ENCODE measurements at regions not wholly inside any gene's neighbourhood (a gene's known extent, or its start where the extent isn't known, plus 50 kb on each side); places are given as distances from the start of the nearest gene placed in this dataset.

- H3K4me3 ChIP-seq (ENCODE audit: low read depth, low read length) = no peak overlapping the region
- DNase-seq (ENCODE audit: low read depth) = no peak
- TF ChIP-seq CTCF (IDR thresholded peaks at IDR 0.05; ENCODE audit: control insufficient read depth, extremely low read depth, insufficient read depth) = no peak
Observed at GRCh38 chr1:60600532-60600931, 481.8 kb upstream of the NFIA start.

DNA sequence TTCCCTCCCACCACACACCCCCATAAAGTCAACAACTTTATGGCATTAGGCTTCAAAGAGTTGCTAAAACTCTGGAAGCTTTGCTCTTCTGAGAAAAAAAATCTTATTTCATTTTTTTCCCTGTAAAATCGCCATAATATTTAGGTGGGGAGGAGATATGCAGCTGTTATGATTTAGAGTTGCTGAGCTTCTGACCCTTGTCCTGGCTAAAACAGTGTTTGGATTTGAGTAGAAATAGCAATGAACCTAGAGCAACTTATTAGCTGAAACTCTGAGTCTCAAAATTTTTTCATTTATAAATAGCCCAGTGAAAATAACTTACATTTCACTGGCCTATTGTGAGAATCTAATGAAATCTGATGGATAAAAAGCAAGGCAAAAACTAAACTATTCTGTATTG lies 482.8 kb upstream of the NFIA start:
- H3K4me3 ChIP-seq (ENCODE audit: low read depth, low read length) = no peak overlapping the region
- no peak for DNase-seq (ENCODE audit: low read depth)
- TF ChIP-seq CTCF (IDR thresholded peaks at IDR 0.05; ENCODE audit: control insufficient read depth, extremely low read depth, insufficient read depth) = no peak

DNA sequence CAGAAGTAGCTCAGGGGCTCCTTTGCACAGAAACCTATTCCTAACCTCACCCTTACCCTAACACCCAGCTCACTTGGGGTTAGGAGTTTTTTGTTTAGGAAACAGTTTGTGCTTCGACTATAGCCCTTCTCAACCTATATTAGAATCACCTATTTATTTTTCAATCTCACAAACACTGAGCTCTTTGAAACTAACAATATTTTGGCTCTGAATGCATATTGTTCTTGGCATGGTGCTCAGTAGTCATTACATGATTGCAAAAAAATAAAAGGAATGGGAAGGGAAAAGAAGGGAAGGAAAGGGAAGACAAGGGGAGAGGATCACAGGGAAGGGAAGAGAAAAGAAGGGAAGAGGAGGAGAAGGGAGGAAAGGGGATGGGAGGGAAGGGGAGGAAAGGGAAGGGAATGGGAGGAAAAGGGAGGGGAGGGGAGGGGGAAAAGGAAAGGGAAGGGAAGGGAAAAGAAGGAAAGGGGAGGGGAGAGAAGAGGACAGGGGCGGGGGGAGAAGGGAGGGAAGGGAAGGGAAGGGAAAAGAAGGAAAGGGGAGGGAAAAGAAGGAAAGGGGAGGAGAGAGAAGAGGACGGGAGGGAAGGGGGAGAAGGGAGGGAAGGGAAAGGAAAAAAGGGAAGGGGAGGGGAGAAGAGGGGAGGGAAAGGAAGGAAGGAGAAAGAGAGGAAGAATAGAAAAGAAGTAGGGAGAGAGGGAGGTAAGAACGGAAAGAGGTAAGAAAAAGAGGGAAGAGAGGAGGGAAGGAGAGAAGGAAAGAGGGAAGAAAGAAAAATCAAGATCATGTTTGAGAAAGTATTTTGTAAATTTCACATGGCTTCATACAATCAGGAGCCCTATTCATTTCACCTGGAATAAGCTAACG lies 484.1 kb upstream of the NFIA start:
- no peak for TF ChIP-seq CTCF (IDR thresholded peaks at IDR 0.05; ENCODE audit: control insufficient read depth, extremely low read depth, insufficient read depth)
- H3K4me3 ChIP-seq (ENCODE audit: low read depth, low read length) = no peak overlapping the region
- no peak for DNase-seq (ENCODE audit: low read depth)

DNA sequence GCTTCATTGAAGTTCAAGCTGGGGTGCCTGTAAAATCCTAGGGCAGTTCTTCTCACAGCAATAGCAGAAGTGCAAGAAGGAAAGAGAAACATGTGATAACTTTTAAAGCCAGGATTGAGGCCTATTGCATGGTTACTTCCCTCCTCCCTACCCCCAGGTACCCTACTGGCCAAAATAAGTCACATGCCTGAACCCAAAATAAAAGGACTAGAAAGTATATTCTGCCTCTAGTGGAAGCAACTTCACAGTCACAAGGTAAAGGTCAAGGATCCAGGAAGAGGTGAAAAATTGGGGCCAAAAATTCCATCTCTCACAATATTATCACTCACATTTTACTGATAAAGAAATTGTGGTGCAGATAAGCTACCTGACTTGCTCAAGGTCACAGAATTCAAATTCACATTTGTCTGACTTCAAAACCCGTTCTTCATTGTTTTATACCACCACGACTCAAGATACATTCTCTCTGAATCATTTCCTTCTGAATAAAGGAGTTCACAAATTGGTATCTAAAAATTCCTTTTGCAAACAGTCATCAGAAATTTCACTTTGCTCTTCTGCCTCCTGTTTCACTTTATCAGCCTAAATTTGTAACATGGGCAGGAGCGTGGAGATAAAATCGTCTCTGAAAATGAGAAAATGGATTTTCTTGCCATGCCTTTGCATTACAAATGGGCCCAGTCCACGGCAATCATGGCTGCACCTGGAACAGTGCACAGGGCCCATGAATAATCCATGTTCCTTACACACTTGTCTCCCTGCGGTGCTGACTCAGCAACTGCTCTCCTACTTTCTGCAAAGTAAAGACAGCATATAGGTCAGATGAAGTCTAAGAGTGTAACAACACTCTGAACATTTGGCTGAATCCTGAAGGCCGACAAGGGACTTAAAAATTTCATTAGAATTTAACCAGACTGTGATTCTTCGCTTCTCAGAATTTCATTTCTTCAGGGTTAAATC lies 485.3 kb upstream of the NFIA start:
- DNase-seq (ENCODE audit: low read depth) = no peak
- no peak overlapping the region for H3K4me3 ChIP-seq (ENCODE audit: low read depth, low read length)
- no peak for TF ChIP-seq CTCF (IDR thresholded peaks at IDR 0.05; ENCODE audit: control insufficient read depth, extremely low read depth, insufficient read depth)

DNA sequence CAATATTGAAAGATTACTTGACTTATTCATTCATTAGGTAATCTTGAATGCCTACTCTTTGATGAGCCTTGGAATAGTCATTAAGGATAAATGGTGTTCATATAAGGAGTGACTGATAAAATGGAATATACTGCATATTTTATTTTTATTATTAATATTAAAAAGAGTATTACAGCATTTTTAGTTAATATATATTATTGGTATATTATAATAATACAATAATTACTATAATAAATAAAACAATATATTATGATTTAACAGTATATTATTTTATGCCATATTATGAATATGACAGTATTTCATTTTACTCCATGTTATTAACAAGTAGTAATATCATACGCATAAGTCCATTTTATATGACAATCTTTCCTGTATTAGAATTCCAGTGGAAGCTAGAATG lies 490.8 kb upstream of the NFIA start:
- DNase-seq (ENCODE audit: low read depth) = no peak
- TF ChIP-seq CTCF (IDR thresholded peaks at IDR 0.05; ENCODE audit: control insufficient read depth, extremely low read depth, insufficient read depth) = no peak
- H3K4me3 ChIP-seq (ENCODE audit: low read depth, low read length) = no peak overlapping the region

- H3K4me3 ChIP-seq (ENCODE audit: low read depth, low read length) = no peak overlapping the region
- DNase-seq (ENCODE audit: low read depth) = no peak
Observed at GRCh38 chr1:60589916-60590315, 492.4 kb upstream of the NFIA start.

More at GRCh38 chr1:60589916-60590315, 492.4 kb upstream of the NFIA start:
- no peak for TF ChIP-seq CTCF (IDR thresholded peaks at IDR 0.05; ENCODE audit: control insufficient read depth, extremely low read depth, insufficient read depth)
